Caco-2 (cell line): ENCODE measurements at regions not wholly inside any gene's neighbourhood (a gene's known extent, or its start where the extent isn't known, plus 50 kb on each side); places are given as distances from the start of the nearest gene placed in this dataset.

Experiments used
- BruUV-seq: library from RNA; stranded (reverse); fragments of 400-500 nt; replicated peaks from 2 replicates; lab custom pipeline; 2021; lab: Mats Ljungman, UMichigan
- CTCF ChIA-PET: fragments of 300-600 bp; sonication (Branson Sonifier 250); formaldehyde crosslinking; loops from one replicate; lab custom pipeline; 2022; ENCODE audit warnings: antibody characterized with exemption; lab: Charles Lee
- POLR2A ChIA-PET: fragments of 300-600 bp; sonication (Branson Sonifier 250); formaldehyde crosslinking; loops from one replicate; lab custom pipeline; 2022; ENCODE audit warnings: antibody characterized with exemption; lab: Charles Lee
- DNase-seq, 2 experiments: peaks; one replicate each; pipeline versions ENCODE4 v3.0.0 to v3.0.0-alpha.2; 2020 to 2022
- H3K27me3 ChIP-seq: replicated peaks from 2 replicates; pipeline ENCODE4 v1.6.0; 2011; ENCODE audit warnings: low read length; ENCODE audit not compliant: control insufficient read depth, insufficient read depth
- H3K36me3 ChIP-seq: 2 replicates; pipeline ENCODE4 v1.5.1; 2011; ENCODE audit warnings: low read length; ENCODE audit not compliant: control insufficient read depth, insufficient read depth
- H3K4me1 ChIP-seq: fragments of 250-450 bp; sonication (Bioruptor Pico); 2 replicates; pipeline ENCODE4 v1.5.1; 2020; ENCODE audit warnings: mild to moderate bottlenecking
- H3K4me3 ChIP-seq: 2 replicates; pipeline ENCODE4 v1.5.1; 2011; ENCODE audit warnings: low read depth, mild to moderate bottlenecking, control low read depth, low read length
- H3K9me3 ChIP-seq: fragments of 250-450 bp; sonication (Bioruptor Pico); 2 replicates; pipeline ENCODE4 v1.5.1; 2020; ENCODE audit warnings: mild to moderate bottlenecking, moderate library complexity
- H3K27ac Mint-ChIP-seq: one replicate; pipeline ENCODE4 v1.8.0; 2022; ENCODE audit warnings: mixed read lengths; ENCODE audit not compliant: unreplicated experiment
- H3K27me3 Mint-ChIP-seq: one replicate; pipeline ENCODE4 v1.8.0; 2022; ENCODE audit warnings: mixed read lengths; ENCODE audit not compliant: insufficient read depth, unreplicated experiment
- H3K36me3 Mint-ChIP-seq: one replicate; pipeline ENCODE4 v1.8.0; 2022; ENCODE audit warnings: mild to moderate bottlenecking, mixed read lengths; ENCODE audit not compliant: insufficient read depth, unreplicated experiment
- H3K4me1 Mint-ChIP-seq: one replicate; pipeline ENCODE4 v1.8.0; 2022; ENCODE audit warnings: low read depth, mixed read lengths; ENCODE audit not compliant: unreplicated experiment
- H3K4me3 Mint-ChIP-seq: one replicate; pipeline ENCODE4 v1.8.0; 2022; ENCODE audit warnings: mild to moderate bottlenecking, moderate library complexity, mixed read lengths; ENCODE audit not compliant: unreplicated experiment
- H3K9me3 Mint-ChIP-seq: one replicate; pipeline ENCODE4 v1.8.0; 2022; ENCODE audit warnings: mixed read lengths; ENCODE audit not compliant: unreplicated experiment
- CTCF ChIP-seq, 2 experiments: fragments of 200-600 bp in 1 of 2; IDR thresholded peaks; 1 replicate in 1 of 2; 2 replicates in 1 of 2; pipeline versions ENCODE4 v1.5.1 to v1.8.0; 2011 to 2022; ENCODE audit warnings: antibody characterized with exemption in 1 of 2, control low read depth in 1 of 2, inconsistent platforms in 1 of 2, low read depth in 1 of 2, low read length in 1 of 2, mild to moderate bottlenecking in 1 of 2, moderate library complexity in 1 of 2; ENCODE audit not compliant: insufficient read depth in 1 of 2, severe bottlenecking in 1 of 2, unreplicated experiment in 1 of 2
- intact Hi-C: fragments of 100-400 bp; cut with micrococcal nuclease; formaldehyde crosslinking; loops from one replicate; pipeline ENCODE4 v1.10.0; 2022; ENCODE audit not compliant: unreplicated experiment

- TF ChIP-seq CTCF (IDR thresholded peaks at IDR 0.05; ENCODE audit: insufficient read depth in 1 of 2, low read depth in 1 of 2, low read length in 1 of 2, severe bottlenecking in 1 of 2, unreplicated experiment in 1 of 2) = no peak
- no peak overlapping the region for H3K27ac Mint-ChIP-seq
- H3K36me3 Mint-ChIP-seq = no peaks in the 10 kb centered on the region
- intact Hi-C loops = no loop called here
- no peaks in the 10 kb centered on the region for H3K4me1 Mint-ChIP-seq
- no peaks in the 10 kb centered on the region for H3K36me3 ChIP-seq
- POLR2A ChIA-PET = no interaction called here
- no peak overlapping the region for H3K4me3 Mint-ChIP-seq
- BruUV-seq = no TSS peak
- H3K4me1 ChIP-seq = no peaks in the 10 kb centered on the region
- no peak overlapping the region for H3K4me3 ChIP-seq
- H3K27me3 Mint-ChIP-seq = peaks cover 5% of the 10 kb centered on the region
- CTCF ChIA-PET = no interaction called here
- no peaks in the 10 kb centered on the region for H3K9me3 ChIP-seq
- no peak for DNase-seq
- peaks cover 2% of the 10 kb centered on the region for H3K9me3 Mint-ChIP-seq
- H3K27me3 ChIP-seq = 0 out of 2 replicates have a peak, but pooled peaks cover 2% of the 10 kb centered on the region
Observed at GRCh38 chr2:48890454-48891131, 135.1 kb upstream of the LHCGR start.

- H3K27ac Mint-ChIP-seq = no peak overlapping the region
- no peaks in the 10 kb centered on the region for H3K4me1 Mint-ChIP-seq
- H3K4me3 ChIP-seq = no peak overlapping the region
- peaks cover 9% of the 10 kb centered on the region for H3K9me3 Mint-ChIP-seq
- no peak overlapping the region for H3K4me3 Mint-ChIP-seq
- intact Hi-C loops = no loop called here
- no peaks in the 10 kb centered on the region for H3K36me3 ChIP-seq
- DNase-seq = no peak
- ChIA-PET POLR2A (no interaction called here), CTCF (interaction anchor here (0.7 kb wide), 1 partner anchor 26 kb away, joined by 4 read pairs; no protein-coding TSS in a partner anchor)
- H3K4me1 ChIP-seq = no peaks in the 10 kb centered on the region
- no peak for TF ChIP-seq CTCF (IDR thresholded peaks at IDR 0.05; ENCODE audit: insufficient read depth in 1 of 2, low read depth in 1 of 2, low read length in 1 of 2, severe bottlenecking in 1 of 2, unreplicated experiment in 1 of 2)
- H3K9me3 ChIP-seq = no peaks in the 10 kb centered on the region
- BruUV-seq = no TSS peak
- 0 out of 2 replicates have a peak, but pooled peaks cover 2% of the 10 kb centered on the region for H3K27me3 ChIP-seq
- no peaks in the 10 kb centered on the region for H3K36me3 Mint-ChIP-seq
- H3K27me3 Mint-ChIP-seq = peaks cover 12% of the 10 kb centered on the region
Observed at GRCh38 chr2:48888066-48888465, 132.5 kb upstream of the LHCGR start.

GRCh38 chr2:48886919-48887318, 131.4 kb upstream of the LHCGR start:
- Histone ChIP-seq H3K4me1 (no peaks in the 10 kb centered on the region), H3K4me3 (no peak overlapping the region), H3K36me3 (no peaks in the 10 kb centered on the region), H3K27me3 (0 out of 2 replicates have a peak, but pooled peaks cover 2% of the 10 kb centered on the region), H3K9me3 (no peaks in the 10 kb centered on the region)
- intact Hi-C loops = no loop called here
- Mint-ChIP-seq H3K27ac (no peak overlapping the region), H3K4me3 (no peak overlapping the region), H3K27me3 (peaks cover 12% of the 10 kb centered on the region), H3K36me3 (no peaks in the 10 kb centered on the region), H3K4me1 (no peaks in the 10 kb centered on the region), H3K9me3 (peaks cover 9% of the 10 kb centered on the region)
- CTCF ChIA-PET = no interaction called here
- BruUV-seq = no TSS peak
- no peak for TF ChIP-seq CTCF (IDR thresholded peaks at IDR 0.05; ENCODE audit: insufficient read depth in 1 of 2, low read depth in 1 of 2, low read length in 1 of 2, severe bottlenecking in 1 of 2, unreplicated experiment in 1 of 2)
- no peak for DNase-seq
- POLR2A ChIA-PET = no interaction called here
